ENCODE measurements at regions not wholly inside any gene's neighbourhood (a gene's known extent, or its start where the extent isn't known, plus 50 kb on each side); places are given as distances from the start of the nearest gene placed in this dataset.
"Not testable (repeated sequence)": the region's sequence is repeated elsewhere in the genome, so short reads cannot be mapped to it uniquely, and the experiment has no call there.

DNA sequence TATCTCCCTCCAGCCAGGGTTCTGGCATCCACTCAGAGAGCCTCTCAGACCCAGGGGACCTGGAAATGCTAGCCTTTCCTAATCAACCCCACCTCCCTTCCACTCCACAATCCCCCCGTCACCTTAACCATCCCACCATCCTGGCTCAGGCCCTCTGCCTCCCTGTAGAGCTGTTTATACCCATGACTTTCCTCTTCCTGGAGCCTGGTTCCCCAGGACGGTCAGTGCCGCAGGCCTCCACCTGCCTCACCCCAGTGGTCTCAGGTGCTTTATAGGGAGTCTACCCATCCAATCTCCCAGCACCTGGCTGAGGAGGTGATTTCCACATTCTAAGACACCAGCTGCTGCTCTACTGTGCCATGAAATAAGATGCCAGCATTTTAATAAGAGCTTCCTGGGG, 1159.5 kb downstream of the TBC1D22A start:
- DNase-seq: no peak

- DNase-seq: no peak
Measured at GRCh38 chr22:47920380-47920959, 1158.0 kb downstream of the TBC1D22A start.

- no peak for DNase-seq
Measured at GRCh38 chr22:47919893-47920292, 1157.4 kb downstream of the TBC1D22A start.

GRCh38 chr22:47919001-47919441, 1156.6 kb downstream of the TBC1D22A start:
- DNase-seq: no peak

DNA sequence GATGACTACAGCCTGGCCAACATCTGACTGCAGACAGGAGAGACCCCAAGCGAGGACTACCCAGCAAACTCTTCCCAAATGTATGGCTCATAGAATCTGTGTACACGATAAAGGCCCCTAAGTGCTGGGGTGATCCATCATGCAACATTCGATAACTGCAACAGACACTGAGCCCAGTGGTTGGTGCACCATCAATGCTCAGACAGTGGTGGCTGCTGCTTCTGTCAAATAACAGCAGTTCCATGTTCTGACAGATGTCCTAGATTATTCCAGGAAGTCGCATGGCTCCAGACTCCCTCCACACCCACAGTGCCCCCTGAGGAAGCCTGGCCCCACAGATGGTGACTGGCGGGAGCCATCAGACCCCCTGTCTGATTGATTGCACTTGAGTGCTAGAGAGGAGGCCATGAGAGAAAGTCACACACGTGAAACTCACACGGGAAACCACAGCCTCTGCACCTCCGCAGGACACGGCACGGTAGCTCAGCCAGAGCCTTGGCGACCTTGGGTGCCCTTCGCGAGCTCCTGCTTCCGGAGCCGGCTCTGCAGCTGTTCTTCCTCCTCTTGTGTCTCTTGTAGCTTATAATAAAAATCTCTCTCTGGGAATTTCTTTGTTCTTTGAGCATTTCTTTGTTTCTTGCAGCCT, 1155.9 kb downstream of the TBC1D22A start:
- DNase-seq: peak in 1 of 2 donors; percentile 50

DNA sequence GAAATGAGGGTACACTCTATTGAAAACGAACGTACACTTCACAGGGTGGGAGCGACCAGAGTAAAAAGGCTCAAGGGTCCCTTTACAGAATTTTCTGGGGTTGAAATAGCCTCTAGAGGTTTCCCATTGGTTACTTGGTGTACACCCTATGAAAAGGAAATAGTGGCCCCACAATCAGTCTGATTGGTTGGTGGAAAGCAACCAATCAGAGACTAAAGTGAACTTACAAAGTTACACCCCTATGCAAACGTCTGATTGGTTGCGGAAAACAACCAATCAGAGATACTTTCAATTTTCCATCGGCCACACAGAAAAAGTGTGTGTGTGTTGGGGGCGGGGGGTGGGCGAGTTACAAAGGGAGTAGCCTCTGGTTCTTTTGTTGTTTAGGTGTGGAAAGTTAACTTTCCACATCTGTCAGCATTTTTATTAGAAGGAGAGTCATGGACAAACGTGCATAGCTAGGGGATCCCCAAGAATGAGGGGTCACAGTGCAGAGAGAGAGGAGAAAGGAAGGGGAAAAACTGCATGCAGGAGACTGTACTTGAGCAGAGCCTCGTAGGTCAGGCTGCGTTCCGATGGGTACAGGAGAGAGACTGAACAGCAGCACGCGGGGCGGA, 1152.1 kb downstream of the TBC1D22A start:
- no peak for DNase-seq

DNA sequence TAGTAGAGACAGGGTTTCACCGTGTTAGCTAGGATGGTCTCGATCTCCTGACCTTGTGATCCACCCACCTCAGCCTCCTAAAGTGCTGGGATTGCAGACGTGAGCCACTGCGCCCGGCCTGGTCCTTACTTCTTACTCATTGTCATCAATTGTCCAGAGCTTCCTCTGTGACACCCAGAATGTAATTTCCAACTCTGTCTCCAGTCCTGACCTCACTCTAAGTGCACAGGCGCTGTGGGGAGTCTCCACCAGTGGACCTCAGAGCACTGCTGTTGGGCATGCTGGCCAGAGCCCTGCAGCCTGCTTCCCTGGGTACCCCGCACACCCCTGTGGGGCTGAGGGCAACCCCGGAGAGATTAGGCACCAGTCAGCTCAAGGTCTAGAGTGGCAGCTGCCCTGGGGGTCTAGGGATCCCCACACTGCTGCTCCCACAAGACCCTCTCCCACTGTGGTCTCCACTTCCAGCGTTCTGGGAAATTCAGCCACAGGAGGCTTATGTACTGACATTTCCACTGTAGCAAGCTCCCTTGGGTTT, 1140.3 kb downstream of the TBC1D22A start:
- no peak for DNase-seq

DNA sequence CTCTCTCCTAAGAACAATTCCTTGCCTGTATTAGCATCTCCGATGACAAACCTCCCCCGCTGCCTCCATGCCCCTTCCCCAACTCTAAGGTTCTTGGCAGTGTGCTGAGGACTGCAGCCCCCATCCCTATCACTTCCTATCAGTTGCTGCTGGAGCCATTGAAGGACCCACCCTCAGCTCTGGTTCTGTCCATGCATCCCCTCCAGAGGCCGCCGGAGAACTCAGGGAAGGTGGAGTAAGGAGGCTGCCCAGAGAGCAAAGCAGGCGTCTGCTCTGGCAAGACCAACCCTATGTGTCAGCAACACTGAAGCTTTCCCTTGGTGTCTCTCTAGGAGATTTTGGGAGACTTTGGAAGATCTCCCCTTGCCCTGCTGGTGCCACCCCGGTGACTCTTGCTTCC, 1139.5 kb downstream of the TBC1D22A start:
- DNase-seq: no peak

DNA sequence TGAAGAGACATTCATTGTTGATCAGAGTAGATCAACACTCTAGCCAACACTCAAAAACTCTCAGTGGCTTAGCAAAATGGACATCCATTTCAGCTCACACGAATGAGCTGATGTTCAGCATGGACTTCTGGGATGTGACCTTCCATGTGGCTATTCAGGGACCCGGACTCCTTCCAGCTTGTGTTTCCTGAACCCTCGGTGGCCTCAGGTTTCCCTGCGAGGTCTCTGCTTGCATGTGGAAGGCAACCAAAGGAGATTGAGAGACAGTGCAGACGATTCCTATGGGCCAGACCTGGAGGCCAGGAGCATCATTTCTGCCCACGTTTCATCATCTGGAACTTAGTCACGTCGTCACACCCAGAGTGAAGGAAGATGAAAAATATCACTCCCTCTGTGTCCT, 1137.4 kb downstream of the TBC1D22A start:
- no peak for DNase-seq

GRCh38 chr22:47898946-47899345, 1136.5 kb downstream of the TBC1D22A start:
- no peak for DNase-seq

DNA sequence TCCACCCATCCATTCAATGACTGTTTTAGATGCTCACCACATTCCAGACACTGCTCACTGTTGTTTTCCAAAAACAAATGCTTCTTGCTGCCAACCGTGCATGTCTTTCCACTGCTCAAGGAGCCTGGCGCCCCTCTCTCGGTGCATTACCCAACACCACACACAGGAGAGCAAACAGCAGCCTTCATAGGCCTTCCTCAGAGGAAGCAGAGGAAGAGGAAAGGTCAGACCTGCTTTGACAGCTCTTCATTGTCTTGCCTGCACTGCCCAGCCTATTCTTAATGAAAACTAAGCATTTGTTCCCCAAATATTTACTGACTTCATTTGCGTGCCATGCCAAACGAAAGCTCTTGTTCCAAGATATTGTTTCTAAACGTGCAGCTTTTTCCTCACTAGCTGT, 1129.2 kb downstream of the TBC1D22A start:
- DNase-seq: no peak

GRCh38 chr22:47888817-47889216, 1126.4 kb downstream of the TBC1D22A start:
- no peak for DNase-seq

DNA sequence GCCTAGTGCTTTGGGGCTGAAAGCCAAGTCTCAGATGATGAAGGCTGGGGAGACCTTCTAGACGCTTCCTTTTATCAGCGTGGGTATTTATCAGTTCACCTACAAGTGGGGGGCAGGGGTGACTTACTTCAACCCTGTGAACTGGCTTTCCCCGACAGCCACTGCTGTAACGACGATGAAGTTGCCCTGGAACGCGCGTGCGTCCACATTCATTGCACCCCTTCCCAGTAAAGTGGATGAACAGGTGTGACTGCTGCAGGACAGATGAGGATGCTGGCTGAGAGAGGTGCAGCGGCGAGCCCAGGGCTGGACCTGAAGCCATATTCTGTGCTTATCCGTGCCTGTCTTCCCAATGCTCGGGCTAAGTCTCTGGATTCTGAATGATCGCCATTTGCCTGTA, 1122.3 kb downstream of the TBC1D22A start:
- DNase-seq: no peak

DNA sequence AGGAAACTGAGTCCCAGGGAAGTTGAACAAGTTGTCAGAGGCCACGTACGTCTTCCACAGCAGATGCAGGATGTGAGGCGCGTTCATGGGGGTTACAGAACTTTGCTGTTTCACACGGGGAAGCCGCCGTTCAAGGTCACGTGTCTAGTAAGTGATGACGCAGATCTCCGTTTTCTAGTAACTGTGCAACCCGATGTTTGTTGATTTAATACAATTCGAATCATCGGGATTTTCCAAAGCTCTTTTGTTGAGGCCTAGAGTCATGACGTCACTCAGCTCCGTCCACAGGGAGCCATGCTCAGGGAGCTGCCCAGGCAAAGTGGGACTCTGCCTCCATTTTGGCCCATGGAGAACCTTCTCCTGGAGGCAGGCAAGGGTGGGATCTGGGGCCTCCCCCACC, 1121.8 kb downstream of the TBC1D22A start:
- DNase-seq: no peak

- no peak for DNase-seq
Measured at GRCh38 chr22:47883757-47884156, 1121.3 kb downstream of the TBC1D22A start.

- no peak for DNase-seq
Measured at GRCh38 chr22:47879346-47879745, 1116.9 kb downstream of the TBC1D22A start.

DNA sequence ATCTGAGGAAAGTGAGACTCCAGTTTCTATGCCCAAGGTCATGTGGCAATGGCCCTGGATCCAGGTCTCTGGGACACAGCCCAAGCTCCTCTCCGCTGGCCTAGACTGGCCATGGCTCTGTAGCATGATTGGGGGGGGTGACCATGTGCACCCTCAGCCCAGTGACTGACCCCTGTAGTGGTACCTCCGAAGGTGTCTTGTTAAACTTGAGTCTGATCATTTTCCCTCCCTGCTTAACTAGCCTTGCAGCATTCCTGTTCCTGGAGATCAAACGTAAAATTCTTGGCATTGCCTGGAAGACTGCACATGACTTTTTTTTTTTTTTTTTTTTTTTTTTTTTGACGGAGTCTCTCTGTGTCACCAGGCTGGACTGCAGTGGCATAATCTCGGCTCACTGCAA, 1116.0 kb downstream of the TBC1D22A start:
- no peak for DNase-seq

DNA sequence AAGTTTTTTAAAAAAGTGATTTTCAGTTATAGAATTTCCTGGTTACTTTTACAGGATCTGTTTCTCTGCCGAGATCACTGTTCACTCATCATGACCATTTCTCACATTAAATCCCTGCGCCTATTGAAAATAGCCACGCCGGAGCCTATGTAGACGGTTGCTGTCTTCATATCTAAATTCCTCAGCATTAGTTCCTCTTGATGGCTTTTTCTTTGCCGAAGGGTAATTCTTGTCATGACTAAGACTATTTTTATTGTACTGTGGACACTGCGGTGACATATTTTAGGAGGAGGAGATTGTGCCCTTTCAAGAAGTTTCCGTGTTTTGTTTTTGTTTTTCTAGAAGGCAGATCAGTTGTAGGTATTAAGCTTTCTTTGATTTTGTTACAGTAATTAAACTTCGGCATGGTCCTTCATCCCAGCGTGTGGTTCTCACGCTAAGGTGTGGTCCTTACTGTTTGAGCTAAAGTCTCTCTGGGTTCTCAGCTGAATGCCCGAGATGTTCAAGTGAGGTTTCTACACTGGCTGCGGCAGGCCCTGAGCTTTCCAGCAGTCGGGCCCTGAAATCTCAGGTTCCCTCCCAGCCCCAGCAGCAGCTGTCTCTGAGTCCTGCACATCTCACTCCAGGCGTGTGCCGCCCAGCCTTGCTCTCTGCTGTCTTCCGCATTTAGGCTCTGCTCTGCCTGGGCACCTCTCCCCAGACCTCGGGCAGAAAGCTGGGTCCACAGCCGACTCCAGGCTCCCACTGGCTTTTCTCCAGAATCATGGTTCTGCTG, 1110.5 kb downstream of the TBC1D22A start:
- DNase-seq: no peak

- no peak for DNase-seq
Measured at GRCh38 chr22:47865626-47866025, 1103.2 kb downstream of the TBC1D22A start.

DNA sequence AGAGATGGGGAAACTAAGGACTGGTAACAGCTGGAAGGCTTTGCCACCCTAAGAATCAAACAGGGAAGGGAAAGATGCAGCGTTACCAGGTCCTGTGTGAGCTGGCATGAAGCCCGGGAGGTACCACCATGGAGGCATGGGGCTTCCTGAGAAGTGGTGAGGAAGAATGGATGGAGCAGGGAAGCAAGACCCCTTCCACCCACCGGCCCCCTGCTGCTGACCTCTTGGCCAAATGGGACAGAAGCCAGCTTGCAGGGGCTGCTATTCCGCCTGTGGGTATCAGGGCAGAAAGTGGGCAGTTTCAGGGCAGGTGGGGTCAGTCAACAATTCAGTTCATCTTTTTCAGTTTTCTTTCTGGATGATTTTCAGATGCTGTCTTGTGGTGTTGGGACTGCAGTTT, 1099.9 kb downstream of the TBC1D22A start:
- DNase-seq: no peak

DNA sequence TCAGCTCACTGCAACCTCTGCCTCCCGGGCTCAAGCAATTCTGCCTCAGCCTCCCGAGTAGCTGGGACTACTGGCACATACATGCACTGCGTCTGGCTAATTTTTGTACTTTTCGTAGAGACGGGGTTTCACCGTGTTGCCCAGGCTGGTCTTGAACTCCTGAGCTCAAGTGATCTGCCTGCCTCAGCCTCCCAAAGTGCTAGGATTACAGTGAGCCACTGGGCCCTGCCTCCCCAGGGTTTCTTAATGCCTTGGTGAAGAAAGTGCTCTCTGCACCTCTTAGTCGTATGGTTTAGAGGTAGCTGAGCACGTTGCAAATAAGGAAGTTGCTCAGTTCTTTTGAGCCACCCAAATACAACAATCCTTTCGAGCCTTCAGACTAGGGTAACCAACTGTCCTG, 1098.5 kb downstream of the TBC1D22A start:
- not testable (repeated sequence) for DNase-seq

DNA sequence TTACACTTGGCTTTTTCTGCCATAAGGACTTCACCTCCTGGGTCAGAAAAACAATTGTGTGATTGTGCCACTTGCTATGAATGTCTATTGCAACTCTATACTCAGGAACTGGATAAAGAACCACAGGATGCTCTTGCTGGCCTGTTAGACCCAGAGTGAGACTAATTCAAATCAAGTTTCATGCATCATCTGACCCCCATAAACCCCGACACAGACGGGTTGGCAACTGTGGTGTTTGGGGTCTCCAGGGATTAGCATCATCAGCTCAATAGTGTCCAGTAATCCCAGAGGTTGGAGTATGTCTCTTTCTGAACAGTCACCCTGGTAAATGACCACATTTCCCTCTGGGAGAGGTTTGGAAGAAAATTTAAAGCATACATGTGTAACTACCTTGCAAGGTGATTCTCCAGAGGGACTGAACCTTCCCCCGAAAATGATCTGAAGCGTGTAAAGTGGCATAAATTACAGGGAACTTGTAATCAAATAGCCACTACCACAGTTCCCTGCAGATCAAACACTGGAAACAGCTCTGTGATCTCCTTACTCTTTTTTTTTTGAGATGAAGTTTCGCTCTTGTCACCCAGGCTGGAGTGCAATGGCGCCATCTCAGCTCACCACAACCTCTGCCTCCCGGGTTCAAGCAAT, 1097.6 kb downstream of the TBC1D22A start:
- no peak for DNase-seq

- DNase-seq: no peak
Measured at GRCh38 chr22:47858773-47859306, 1096.4 kb downstream of the TBC1D22A start.
